ENCODE measurements at regions not wholly inside any gene's neighbourhood (a gene's known extent, or its start where the extent isn't known, plus 50 kb on each side); places are given as distances from the start of the nearest gene placed in this dataset.
A peak's percentile ranks its signal among the peaks of the same experiment; 100 is the strongest.

GRCh38 chr2:157174321-157174720, 83.2 kb upstream of the GALNT5 start:
- intact Hi-C loops (cut with micrococcal nuclease) (loop anchor here (5.0 kb wide), 2 partner anchors 122 to 772 kb away; no protein-coding TSS in a partner anchor), dilution Hi-C loops (cut with HindIII; ENCODE audit: low sequenced_read_pairs, unreplicated experiment) (no loop called here), in situ Hi-C loops (cut with MboI; ENCODE audit: low sequenced_read_pairs) (loop anchor here (5.0 kb wide), 1 partner anchor 117 kb away; no protein-coding TSS in a partner anchor)
- Histone ChIP-seq H4K5ac (ENCODE audit: low read depth, low read length) (peak overlapping the region; percentile 75; the same call in 1 of the 2 replicates), H3K9ac (ENCODE audit: low read depth, low read length) (peak overlapping the region; percentile 67; the same call in 1 of the 2 replicates), H2AK5ac (ENCODE audit: low read depth, low read length) (peak overlapping the region; percentile 54; the same call in 1 of the 2 replicates), H3K23ac (ENCODE audit: low read depth, low read length) (peak overlapping the region; percentile 90), H3K4me2 (ENCODE audit: low read depth, low read length) (peak overlapping the region; percentile 60; the same call in 1 of the 2 replicates), H4K20me1 (ENCODE audit: insufficient read depth, low read length) (no peaks in the 10 kb centered on the region), H4K91ac (ENCODE audit: insufficient read depth, low read depth, low read length) (peak overlapping the region; percentile 61), H3K14ac (replicated peaks; ENCODE audit: low read depth, low read length) (peak overlapping the region; percentile 81), H2BK5ac (ENCODE audit: low read depth, low read length, poor library complexity, severe bottlenecking) (peak overlapping the region; percentile 97), H3K79me1 (ENCODE audit: low read depth in 1 of 2, low read length in 2 of 2) (no peaks in the 10 kb centered on the region), H2BK120ac (ENCODE audit: low read depth, low read length) (peak overlapping the region; percentile 91), H2BK15ac (ENCODE audit: low read depth, low read length) (no peak overlapping the region; the same call in 2 of the 3 replicates), H4K8ac (ENCODE audit: low read depth in 2 of 2, low read length in 2 of 2) (peak overlapping the region; percentile 45 to 87), H3K4me1 (ENCODE audit: control insufficient read depth, insufficient read depth, low read length) (peaks cover 9% of the 10 kb centered on the region), H3K18ac (ENCODE audit: low read depth, low read length) (peak overlapping the region; percentile 93), H3K27me3 (ENCODE audit: control insufficient read depth, insufficient read depth, low read length) (no peaks in the 10 kb centered on the region), H2AK9ac (replicated peaks; ENCODE audit: low read depth, low read length, poor library complexity) (no peak overlapping the region), H3K9me1 (ENCODE audit: insufficient read depth, low read length) (peaks cover 13% of the 10 kb centered on the region; the same call in 1 of the 2 replicates), H3K4me3 (ENCODE audit: insufficient read depth, low read depth, low read length) (no peak overlapping the region), H2BK20ac (ENCODE audit: low read depth, low read length) (peak overlapping the region; percentile 91), H3K4ac (ENCODE audit: low read depth, low read length) (peak overlapping the region; percentile 78; the same call in 1 of the 2 replicates), H3K27ac (ENCODE audit: insufficient read depth, low read length) (peak overlapping the region; percentile 69), H3K36me3 (ENCODE audit: control insufficient read depth, insufficient read depth, low read length) (no peaks in the 10 kb centered on the region), H3K56ac (ENCODE audit: extremely low read depth, insufficient read depth, low read length) (peak overlapping the region; percentile 80), H3K9me3 (ENCODE audit: control insufficient read depth, insufficient read depth, low read length) (no peaks in the 10 kb centered on the region), H2AFZ (replicated peaks; ENCODE audit: low read length, poor library complexity) (no peak overlapping the region)
- peak; percentile 16 for ATAC-seq (ENCODE audit: low read depth)
- TF ChIP-seq MAZ (IDR thresholded peaks at IDR 0.05; ENCODE audit: borderline replicate concordance, low read depth, low read length): no peak
- no peak for TF ChIP-seq USF2 (IDR thresholded peaks at IDR 0.05; ENCODE audit: low read depth, low read length)
- TF ChIP-seq BHLHE40 (IDR thresholded peaks at IDR 0.05; ENCODE audit: low read depth, low read length): no peak
- TF ChIP-seq ELK1 (IDR thresholded peaks at IDR 0.05; ENCODE audit: borderline replicate concordance, low read depth, low read length): no peak
- TF ChIP-seq CHD1 (IDR thresholded peaks at IDR 0.05; ENCODE audit: low read depth, low read length): no peak
- no peak for TF ChIP-seq MXI1 (IDR thresholded peaks at IDR 0.05; ENCODE audit: borderline replicate concordance, low read depth, low read length)
- TF ChIP-seq RCOR1 (IDR thresholded peaks at IDR 0.05; ENCODE audit: insufficient replicate concordance, low read length): no peak
- TF ChIP-seq NFE2L2 (IDR thresholded peaks at IDR 0.05; ENCODE audit: low read depth, low read length): no peak
- DNase-seq: peak; percentile 38
- ChIA-PET POLR2A (ENCODE audit: unreplicated experiment) (no interaction called here), CTCF (interaction anchor here (0.6 to 1.3 kb wide), 3 partner anchors 11 to 520 kb away, joined by 3 to 4 read pairs (median 4); no protein-coding TSS in a partner anchor)
- no CpG with 5 or more reads among the region's 2 CpGs for WGBS, 2 experiments (ENCODE audit: extremely low coverage in 2 of 2, insufficient read length in 1 of 2)
- BruUV-seq (replicated peaks): TSS peak; percentile 87

All from IMR-90 (cell line).